ENCODE measurements at regions not wholly inside any gene's neighbourhood (a gene's known extent, or its start where the extent isn't known, plus 50 kb on each side); places are given as distances from the start of the nearest gene placed in this dataset.

GRCh38 chrX:95325185-95325584, 1359.5 kb upstream of the DIAPH2 start:
- H3K27me3 ChIP-seq, result peaks cover 0 to 5% (median 1%) of the 10 kb centered on the region in 4 donors
- H3K36me3 ChIP-seq, result no peaks in the 10 kb centered on the region
- H3K27ac ChIP-seq, result no peak overlapping the region
- no peak overlapping the region for H3K4me3 ChIP-seq
- H3K9me3 ChIP-seq, result no peaks in the 10 kb centered on the region
- 31 to 36% methylated on average over 2 of the region's 2 CpGs for WGBS, 2 donors
- TF ChIP-seq, protein P1, sequence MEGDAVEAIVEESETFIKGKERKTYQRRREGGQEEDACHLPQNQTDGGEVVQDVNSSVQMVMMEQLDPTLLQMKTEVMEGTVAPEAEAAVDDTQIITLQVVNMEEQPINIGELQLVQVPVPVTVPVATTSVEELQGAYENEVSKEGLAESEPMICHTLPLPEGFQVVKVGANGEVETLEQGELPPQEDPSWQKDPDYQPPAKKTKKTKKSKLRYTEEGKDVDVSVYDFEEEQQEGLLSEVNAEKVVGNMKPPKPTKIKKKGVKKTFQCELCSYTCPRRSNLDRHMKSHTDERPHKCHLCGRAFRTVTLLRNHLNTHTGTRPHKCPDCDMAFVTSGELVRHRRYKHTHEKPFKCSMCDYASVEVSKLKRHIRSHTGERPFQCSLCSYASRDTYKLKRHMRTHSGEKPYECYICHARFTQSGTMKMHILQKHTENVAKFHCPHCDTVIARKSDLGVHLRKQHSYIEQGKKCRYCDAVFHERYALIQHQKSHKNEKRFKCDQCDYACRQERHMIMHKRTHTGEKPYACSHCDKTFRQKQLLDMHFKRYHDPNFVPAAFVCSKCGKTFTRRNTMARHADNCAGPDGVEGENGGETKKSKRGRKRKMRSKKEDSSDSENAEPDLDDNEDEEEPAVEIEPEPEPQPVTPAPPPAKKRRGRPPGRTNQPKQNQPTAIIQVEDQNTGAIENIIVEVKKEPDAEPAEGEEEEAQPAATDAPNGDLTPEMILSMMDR (IDR thresholded peaks at IDR 0.05), result no peak
- intact Hi-C loops (cut with DNase I), result no loop called here
- FAIRE-seq (no peak), ATAC-seq (no peak), DNase-seq (no peak)
- no peaks in the 10 kb centered on the region for H3K4me1 ChIP-seq

GRCh38 chrX:95330292-95330691, 1354.3 kb upstream of the DIAPH2 start:
- TF ChIP-seq, protein P1 (IDR thresholded peaks at IDR 0.05), result no peak
- no peak overlapping the region for H3K4me3 ChIP-seq
- FAIRE-seq (no peak), ATAC-seq (no peak), DNase-seq (no peak)
- H3K36me3 ChIP-seq, result no peaks in the 10 kb centered on the region
- no peaks in the 10 kb centered on the region for H3K9me3 ChIP-seq
- intact Hi-C loops (cut with DNase I), result no loop called here
- WGBS, 2 donors, result 50 to 55% methylated on average over 2 of the region's 2 CpGs
- peaks cover 0 to 3% (median 0%) of the 10 kb centered on the region in 4 donors for H3K27me3 ChIP-seq
- H3K4me1 ChIP-seq, result no peaks in the 10 kb centered on the region
- H3K27ac ChIP-seq, result no peak overlapping the region

GRCh38 chrX:95332530-95332929, 1352.1 kb upstream of the DIAPH2 start:
- Histone ChIP-seq H3K36me3 (no peaks in the 10 kb centered on the region), H3K27me3 (peaks cover 0 to 7% (median 1%) of the 10 kb centered on the region in 4 donors), H3K27ac (no peak overlapping the region), H3K4me3 (no peak overlapping the region), H3K4me1 (no peaks in the 10 kb centered on the region), H3K9me3 (no peaks in the 10 kb centered on the region)
- ATAC-seq, result no peak
- TF ChIP-seq, protein P1 (IDR thresholded peaks at IDR 0.05), result no peak
- FAIRE-seq, result no peak
- intact Hi-C loops (cut with DNase I), result no loop called here
- DNase-seq, result no peak
- 11 to 29% methylated on average over 8 of the region's 8 CpGs for WGBS, 2 donors

GRCh38 chrX:95346856-95347255, 1337.8 kb upstream of the DIAPH2 start:
- intact Hi-C loops (cut with DNase I), result no loop called here
- 20 to 24% methylated on average over 3 of the region's 3 CpGs for WGBS, 2 donors
- no peak for DNase-seq
- H3K27me3 ChIP-seq, result peaks cover 0 to 28% (median 0%) of the 10 kb centered on the region in 4 donors
- TF ChIP-seq, protein P1 (IDR thresholded peaks at IDR 0.05), result no peak
- H3K27ac ChIP-seq, result no peak overlapping the region
- ATAC-seq, result no peak
- FAIRE-seq, result peak; percentile 96
- H3K9me3 ChIP-seq, result no peaks in the 10 kb centered on the region
- no peaks in the 10 kb centered on the region for H3K36me3 ChIP-seq
- no peaks in the 10 kb centered on the region for H3K4me1 ChIP-seq
- H3K4me3 ChIP-seq, result no peak overlapping the region

- no peaks in the 10 kb centered on the region for H3K4me1 ChIP-seq
- TF ChIP-seq, protein P1 (IDR thresholded peaks at IDR 0.05), result no peak
- DNase-seq, result no peak
- 27 to 29% methylated on average over 6 of the region's 6 CpGs for WGBS, 2 donors
- peaks cover 0 to 21% (median 0%) of the 10 kb centered on the region in 4 donors for H3K27me3 ChIP-seq
- no peak for ATAC-seq
- H3K36me3 ChIP-seq, result no peaks in the 10 kb centered on the region
- intact Hi-C loops (cut with DNase I), result no loop called here
- H3K9me3 ChIP-seq, result no peaks in the 10 kb centered on the region
- H3K4me3 ChIP-seq, result no peak overlapping the region
- no peak for FAIRE-seq
- H3K27ac ChIP-seq, result no peak overlapping the region
These were observed 1333.7 kb upstream of the DIAPH2 start for GRCh38 chrX:95350774-95351488.
